ENCODE measurements at regions not wholly inside any gene's neighbourhood (a gene's known extent, or its start where the extent isn't known, plus 50 kb on each side); places are given as distances from the start of the nearest gene placed in this dataset.

- TF ChIP-seq TAF1 (IDR thresholded peaks at IDR 0.05; ENCODE audit: borderline replicate concordance, insufficient read depth, low read length) (no peak), POLR2AphosphoS5 (IDR thresholded peaks at IDR 0.05; ENCODE audit: low read depth, low read length) (no peak), SIN3A (IDR thresholded peaks at IDR 0.05; ENCODE audit: borderline replicate concordance, insufficient read depth, low read length) (no peak)
Measured at GRCh38 chr6:166848979-166849748, 107.2 kb downstream of the RNASET2 start.

Measured in PFSK-1 (cell line).